Activated naive CD8-positive, alpha-beta T cell treated with anti-CD3 and anti-CD28 coated beads, Interleukin-2, amount 10 ng/mL, durations not matched to agents 7 days and 5 days (primary cell): ENCODE measurements at regions not wholly inside any gene's neighbourhood (a gene's known extent, or its start where the extent isn't known, plus 50 kb on each side); places are given as distances from the start of the nearest gene placed in this dataset.

Experiments used
- ATAC-seq: fragments of 150-1000 bp; cut with Tn5 transposase; one replicate; pipeline ENCODE4 v1.10.0; 2021; ENCODE audit warnings: low read depth, moderate library complexity
- POLR2A ChIA-PET: fragments of 350-600 bp; sonication (Branson Sonifier 250); formaldehyde crosslinking; loops from one replicate; lab custom pipeline; 2021; ENCODE audit warnings: antibody characterized with exemption; lab: Charles Lee
- DNase-seq: peaks from one replicate; pipeline ENCODE4 v3.0.0; 2021
- H3K27ac Mint-ChIP-seq: one replicate; pipeline ENCODE4 v1.8.0; 2022; ENCODE audit warnings: mild to moderate bottlenecking, mixed read lengths
- H3K27me3 Mint-ChIP-seq: one replicate; pipeline ENCODE4 v1.8.0; 2022; ENCODE audit warnings: mild to moderate bottlenecking, moderate library complexity, mixed read lengths
- H3K36me3 Mint-ChIP-seq: one replicate; pipeline ENCODE4 v1.8.0; 2021; ENCODE audit warnings: mild to moderate bottlenecking, mixed read lengths
- H3K4me1 Mint-ChIP-seq: one replicate; pipeline ENCODE4 v1.8.0; 2021; ENCODE audit warnings: mixed read lengths
- H3K4me3 Mint-ChIP-seq: one replicate; pipeline ENCODE4 v1.8.0; 2022; ENCODE audit warnings: mild to moderate bottlenecking, moderate library complexity, mixed read lengths
- H3K9me3 Mint-ChIP-seq: one replicate; pipeline ENCODE4 v1.8.0; 2021; ENCODE audit warnings: mixed read lengths

GRCh38 chr22:49289822-49290679, 537.6 kb downstream of the BRD1 start:
- Mint-ChIP-seq H3K36me3 (no peaks in the 10 kb centered on the region), H3K9me3 (peaks cover 3% of the 10 kb centered on the region), H3K27ac (no peak overlapping the region), H3K4me1 (no peaks in the 10 kb centered on the region), H3K4me3 (no peak overlapping the region), H3K27me3 (no peaks in the 10 kb centered on the region)
- ATAC-seq: no peak
- DNase-seq: no peak
- POLR2A ChIA-PET: no interaction called here

- Mint-ChIP-seq H3K4me3 (no peak overlapping the region), H3K9me3 (no peaks in the 10 kb centered on the region), H3K27ac (no peak overlapping the region), H3K36me3 (no peaks in the 10 kb centered on the region), H3K4me1 (no peaks in the 10 kb centered on the region), H3K27me3 (no peaks in the 10 kb centered on the region)
- ATAC-seq (no peak), DNase-seq (no peak)
- POLR2A ChIA-PET: no interaction called here
These were observed 541.4 kb downstream of the BRD1 start for GRCh38 chr22:49286181-49286760.

- no peaks in the 10 kb centered on the region for H3K4me1 Mint-ChIP-seq
- H3K9me3 Mint-ChIP-seq: no peaks in the 10 kb centered on the region
- no peak for DNase-seq
- POLR2A ChIA-PET: no interaction called here
- no peak overlapping the region for H3K4me3 Mint-ChIP-seq
- H3K27me3 Mint-ChIP-seq: no peaks in the 10 kb centered on the region
- H3K27ac Mint-ChIP-seq: no peak overlapping the region
- no peaks in the 10 kb centered on the region for H3K36me3 Mint-ChIP-seq
- ATAC-seq: no peak
These were observed 542.7 kb downstream of the BRD1 start for GRCh38 chr22:49284931-49285330.

DNA sequence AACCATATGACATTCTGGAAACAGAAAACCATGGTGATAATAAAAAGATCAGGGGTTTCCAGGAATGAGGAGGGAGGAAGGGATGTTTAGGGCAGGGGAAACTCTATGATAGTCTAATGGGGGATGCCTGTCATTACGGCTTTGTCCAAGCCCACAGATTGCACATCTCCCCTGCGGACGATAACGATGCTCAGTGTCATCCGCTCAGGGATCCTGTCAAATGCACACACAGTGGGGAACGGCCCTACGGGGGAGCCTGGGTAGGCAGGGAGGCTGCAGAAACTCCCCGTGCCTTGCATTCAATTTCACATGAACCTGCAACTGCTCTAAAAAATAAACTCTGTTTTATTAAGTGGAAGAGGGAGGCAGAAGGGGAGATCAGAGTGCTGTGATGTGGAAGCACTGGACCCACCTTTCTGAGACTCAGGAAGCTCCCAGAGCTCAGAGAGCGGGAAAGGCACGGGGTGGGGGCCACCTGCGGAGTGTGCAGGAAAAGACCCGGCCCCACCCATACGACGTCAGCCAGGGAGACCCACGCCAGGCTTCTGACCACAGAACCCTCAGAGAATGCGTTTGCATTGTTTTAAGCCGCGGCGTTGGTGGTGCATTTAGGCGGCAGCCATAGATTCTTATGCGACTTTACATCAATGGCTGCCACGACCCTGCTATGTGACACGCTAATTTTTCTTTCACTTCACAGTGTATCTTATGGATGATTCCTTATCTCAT, 543.5 kb downstream of the BRD1 start:
- no peaks in the 10 kb centered on the region for H3K9me3 Mint-ChIP-seq
- no peaks in the 10 kb centered on the region for H3K36me3 Mint-ChIP-seq
- no peaks in the 10 kb centered on the region for H3K27me3 Mint-ChIP-seq
- H3K4me3 Mint-ChIP-seq: no peak overlapping the region
- no peaks in the 10 kb centered on the region for H3K4me1 Mint-ChIP-seq
- no peak overlapping the region for H3K27ac Mint-ChIP-seq
- no peak for ATAC-seq
- DNase-seq: no peak
- POLR2A ChIA-PET: no interaction called here

DNA sequence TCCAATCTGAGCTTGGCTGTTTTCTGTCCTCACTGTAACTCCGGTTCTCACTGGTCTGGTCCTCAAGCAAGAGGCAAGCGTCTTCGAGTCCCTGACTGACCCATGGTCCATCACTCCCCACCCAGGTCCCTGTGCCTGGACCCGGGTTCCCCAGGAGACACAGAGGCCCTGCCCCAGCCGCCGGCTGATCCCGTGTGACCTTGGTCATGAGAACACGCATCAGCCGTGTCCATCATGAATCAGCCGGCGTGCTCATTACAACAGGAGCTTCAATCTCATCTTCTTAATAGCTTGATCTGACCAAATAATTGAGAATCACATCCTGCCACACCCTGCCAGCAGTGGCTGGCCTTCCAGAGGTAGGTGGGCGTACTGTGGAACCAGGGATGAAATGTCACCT, 545.1 kb downstream of the BRD1 start:
- Mint-ChIP-seq H3K4me3 (no peak overlapping the region), H3K27me3 (no peaks in the 10 kb centered on the region), H3K27ac (no peak overlapping the region), H3K9me3 (no peaks in the 10 kb centered on the region), H3K36me3 (no peaks in the 10 kb centered on the region), H3K4me1 (no peaks in the 10 kb centered on the region)
- ATAC-seq: no peak
- DNase-seq: no peak
- POLR2A ChIA-PET: no interaction called here

- no peaks in the 10 kb centered on the region for H3K36me3 Mint-ChIP-seq
- no peak for DNase-seq
- H3K27ac Mint-ChIP-seq: no peak overlapping the region
- H3K9me3 Mint-ChIP-seq: no peaks in the 10 kb centered on the region
- no peak for ATAC-seq
- no peaks in the 10 kb centered on the region for H3K4me1 Mint-ChIP-seq
- POLR2A ChIA-PET: no interaction called here
- no peak overlapping the region for H3K4me3 Mint-ChIP-seq
- H3K27me3 Mint-ChIP-seq: no peaks in the 10 kb centered on the region
These were observed 546.0 kb downstream of the BRD1 start for GRCh38 chr22:49281467-49282340.

GRCh38 chr22:49278340-49278739, 549.3 kb downstream of the BRD1 start:
- no peak overlapping the region for H3K27ac Mint-ChIP-seq
- H3K9me3 Mint-ChIP-seq: no peaks in the 10 kb centered on the region
- ATAC-seq (no peak), DNase-seq (no peak)
- no peaks in the 10 kb centered on the region for H3K36me3 Mint-ChIP-seq
- no peaks in the 10 kb centered on the region for H3K27me3 Mint-ChIP-seq
- H3K4me3 Mint-ChIP-seq: no peak overlapping the region
- POLR2A ChIA-PET: no interaction called here
- H3K4me1 Mint-ChIP-seq: no peaks in the 10 kb centered on the region

- ATAC-seq (no peak), DNase-seq (no peak)
- Mint-ChIP-seq H3K9me3 (no peaks in the 10 kb centered on the region), H3K27me3 (no peaks in the 10 kb centered on the region), H3K36me3 (no peaks in the 10 kb centered on the region), H3K27ac (no peak overlapping the region), H3K4me1 (no peaks in the 10 kb centered on the region), H3K4me3 (no peak overlapping the region)
- POLR2A ChIA-PET: no interaction called here
These were observed 551.1 kb downstream of the BRD1 start for GRCh38 chr22:49276567-49276966.

GRCh38 chr22:49274754-49275380, 552.8 kb downstream of the BRD1 start:
- Mint-ChIP-seq H3K27ac (no peak overlapping the region), H3K4me1 (no peaks in the 10 kb centered on the region), H3K9me3 (no peaks in the 10 kb centered on the region), H3K36me3 (no peaks in the 10 kb centered on the region), H3K27me3 (peaks cover 12% of the 10 kb centered on the region), H3K4me3 (no peak overlapping the region)
- DNase-seq (no peak), ATAC-seq (no peak)
- POLR2A ChIA-PET: no interaction called here

- no peaks in the 10 kb centered on the region for H3K9me3 Mint-ChIP-seq
- no peak for ATAC-seq
- no peak overlapping the region for H3K27ac Mint-ChIP-seq
- POLR2A ChIA-PET: no interaction called here
- no peaks in the 10 kb centered on the region for H3K36me3 Mint-ChIP-seq
- no peak overlapping the region for H3K4me3 Mint-ChIP-seq
- peaks cover 25% of the 10 kb centered on the region for H3K27me3 Mint-ChIP-seq
- DNase-seq: no peak
- H3K4me1 Mint-ChIP-seq: peaks cover 2% of the 10 kb centered on the region
These were observed 555.0 kb downstream of the BRD1 start for GRCh38 chr22:49272546-49273125.

DNA sequence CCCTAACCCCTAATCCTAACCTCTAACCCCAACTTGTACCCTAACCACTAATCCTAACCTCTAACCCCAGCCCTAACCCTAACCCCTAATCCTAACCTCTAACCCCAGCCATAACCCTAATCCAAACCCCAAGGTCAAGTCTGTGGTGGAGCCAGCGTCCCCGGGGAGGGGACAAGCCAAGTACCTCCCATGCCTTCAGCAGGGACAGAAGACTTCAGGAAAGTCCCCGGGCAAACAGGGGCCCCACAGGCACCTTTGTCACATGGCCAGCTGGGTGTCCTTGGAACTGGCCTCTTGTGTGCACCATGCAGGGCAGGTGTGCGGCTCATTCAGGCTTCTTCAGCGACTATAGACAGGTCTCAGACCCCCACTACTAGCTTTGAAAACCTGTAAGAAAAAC, 555.8 kb downstream of the BRD1 start:
- Mint-ChIP-seq H3K36me3 (no peaks in the 10 kb centered on the region), H3K27ac (no peak overlapping the region), H3K27me3 (peaks cover 29% of the 10 kb centered on the region), H3K4me1 (peaks cover 2% of the 10 kb centered on the region), H3K4me3 (no peak overlapping the region), H3K9me3 (no peaks in the 10 kb centered on the region)
- ATAC-seq: no peak
- no peak for DNase-seq
- POLR2A ChIA-PET: no interaction called here

- DNase-seq (no peak), ATAC-seq (no peak)
- no peaks in the 10 kb centered on the region for H3K9me3 Mint-ChIP-seq
- peaks cover 29% of the 10 kb centered on the region for H3K27me3 Mint-ChIP-seq
- H3K4me3 Mint-ChIP-seq: no peak overlapping the region
- peaks cover 2% of the 10 kb centered on the region for H3K4me1 Mint-ChIP-seq
- POLR2A ChIA-PET: no interaction called here
- H3K27ac Mint-ChIP-seq: no peak overlapping the region
- H3K36me3 Mint-ChIP-seq: no peaks in the 10 kb centered on the region
These were observed 556.3 kb downstream of the BRD1 start for GRCh38 chr22:49271369-49271727.
